K562 (cell line): ENCODE measurements at regions not wholly inside any gene's neighbourhood (a gene's known extent, or its start where the extent isn't known, plus 50 kb on each side); places are given as distances from the start of the nearest gene placed in this dataset.

Experiments used
- CTCF ChIP-seq, 3 experiments: IDR thresholded peaks in 2 of 3; conservative IDR thresholded peaks in 1 of 3; 2 replicates each; pipeline ENCODE4 v1.5.1; 2011 to 2012; ENCODE audit warnings: low read length in 3 of 3, mild to moderate bottlenecking in 3 of 3, control low read depth in 2 of 3, improper control_type of control experiment in 1 of 3, inconsistent platforms in 1 of 3, low read depth in 1 of 3, mixed read lengths in 1 of 3, moderate library complexity in 1 of 3; ENCODE audit not compliant: insufficient read depth in 2 of 3
- DPF2 ChIP-seq: fragments of 450-650 bp; IDR thresholded peaks from 2 replicates; pipeline ENCODE4 v1.6.1; 2016
- EZH2 ChIP-seq: IDR thresholded peaks from 2 replicates; pipeline ENCODE4 v1.6.1; 2012; ENCODE audit warnings: low read depth, mild to moderate bottlenecking, inconsistent platforms, low read length, borderline replicate concordance
- FIP1L1 ChIP-seq: fragments of 200-400 bp; formaldehyde crosslinking; IDR thresholded peaks from 2 replicates; pipeline ENCODE4 v1.6.1; 2018; ENCODE audit warnings: mild to moderate bottlenecking, low read depth, low read length; ENCODE audit not compliant: poor library complexity, severe bottlenecking
- JUNB ChIP-seq: fragments of 450-650 bp; formaldehyde crosslinking; conservative IDR thresholded peaks from 2 replicates; pipeline ENCODE4 v1.4.0; 2020; ENCODE audit warnings: mild to moderate bottlenecking
- NFRKB ChIP-seq: fragments of 450-650 bp; IDR thresholded peaks from 2 replicates; pipeline ENCODE4 v1.6.1; 2016; ENCODE audit warnings: low read depth
- NR3C1 ChIP-seq: sonication (generic); formaldehyde crosslinking; IDR thresholded peaks from 2 replicates; pipeline ENCODE4 v1.8.1; 2022; ENCODE audit warnings: missing genetic modification reagents
- SNAPC5 ChIP-seq: fragments of 250-450 bp; sonication (Bioruptor Pico); IDR thresholded peaks from 2 replicates; pipeline ENCODE4 v1.8.0; 2021; ENCODE audit warnings: moderate library complexity, mild to moderate bottlenecking, inconsistent platforms
- TAF1 ChIP-seq: IDR thresholded peaks from 2 replicates; pipeline ENCODE4 v1.6.1; 2011; ENCODE audit warnings: mild to moderate bottlenecking, low read length, moderate library complexity; ENCODE audit not compliant: insufficient read depth, control insufficient read depth, severe bottlenecking; ENCODE audit errors: extremely low read depth
- TEAD1 ChIP-seq, 2 experiments: fragments of 450-650 bp in 1 of 2; sonication (generic) in 1 of 2; formaldehyde crosslinking; IDR thresholded peaks; 2 replicates each; pipeline versions ENCODE4 v1.4.0 to v1.8.0; 2020 to 2022; ENCODE audit warnings: mild to moderate bottlenecking in 2 of 2, missing genetic modification reagents in 1 of 2
- ZKSCAN8 ChIP-seq: fragments of 200-800 bp; sonication (Bioruptor generic); IDR thresholded peaks from 2 replicates; pipeline ENCODE4 v1.6.1; 2016; ENCODE audit warnings: missing genetic modification characterization, missing compliant biosample characterization
- ZNF512 ChIP-seq: IDR thresholded peaks from 2 replicates; pipeline ENCODE4 v1.6.1; 2016; ENCODE audit warnings: missing genetic modification characterization, missing compliant biosample characterization
- ZNF609 ChIP-seq: sonication (generic); formaldehyde crosslinking; IDR thresholded peaks from 2 replicates; pipeline ENCODE4 v1.8.1; 2023; ENCODE audit warnings: missing genetic modification reagents, mild to moderate bottlenecking, borderline replicate concordance

GRCh38 chr7:50835156-50835555, 52.5 kb upstream of the GRB10 start:
- TF ChIP-seq EZH2: no peak
- TF ChIP-seq ZNF512 (tag): no peak
- no peak for TF ChIP-seq TEAD1 (CRISPR knock-in tag; IDR thresholded peaks at IDR 0.05)
- TF ChIP-seq CTCF (IDR thresholded peaks at IDR 0.05 in 2 of 3, conservative IDR thresholded peaks at IDR 0.05 in 1 of 3; ENCODE audit: insufficient read depth in 2 of 3, low read depth in 1 of 3, low read length in 3 of 3): no peak
- TF ChIP-seq TAF1: no peak
- TF ChIP-seq SNAPC5 (CRISPR knock-in tag): no peak
- TF ChIP-seq DPF2: no peak
- TF ChIP-seq ZNF609: no peak
- TF ChIP-seq ZKSCAN8: no peak
- TF ChIP-seq FIP1L1: no peak
- TF ChIP-seq NFRKB: no peak
- no peak for TF ChIP-seq JUNB (CRISPR knock-in tag)
- no peak for TF ChIP-seq NR3C1
